HL-60 (cell line): ENCODE measurements at regions not wholly inside any gene's neighbourhood (a gene's known extent, or its start where the extent isn't known, plus 50 kb on each side); places are given as distances from the start of the nearest gene placed in this dataset.

ENCODE experiments used
- GABPA ChIP-seq: IDR thresholded peaks from 2 replicates; pipeline ENCODE4 v1.6.1; 2012; ENCODE audit warnings: low read depth
- POLR2AphosphoS5 ChIP-seq: IDR thresholded peaks from 2 replicates; pipeline ENCODE4 v1.6.1; 2012; ENCODE audit warnings: low read depth
- TF ChIP-seq, protein P1 (sequence below): IDR thresholded peaks from one replicate; pipeline ENCODE4 v1.5.1; 2011; ENCODE audit warnings: low read length, control low read depth, inconsistent platforms; ENCODE audit not compliant: insufficient read depth

GRCh38 chr2:106628377-106628776, 141.2 kb downstream of the CD8B2 start:
- TF ChIP-seq POLR2AphosphoS5: no peak
- TF ChIP-seq, protein P1, sequence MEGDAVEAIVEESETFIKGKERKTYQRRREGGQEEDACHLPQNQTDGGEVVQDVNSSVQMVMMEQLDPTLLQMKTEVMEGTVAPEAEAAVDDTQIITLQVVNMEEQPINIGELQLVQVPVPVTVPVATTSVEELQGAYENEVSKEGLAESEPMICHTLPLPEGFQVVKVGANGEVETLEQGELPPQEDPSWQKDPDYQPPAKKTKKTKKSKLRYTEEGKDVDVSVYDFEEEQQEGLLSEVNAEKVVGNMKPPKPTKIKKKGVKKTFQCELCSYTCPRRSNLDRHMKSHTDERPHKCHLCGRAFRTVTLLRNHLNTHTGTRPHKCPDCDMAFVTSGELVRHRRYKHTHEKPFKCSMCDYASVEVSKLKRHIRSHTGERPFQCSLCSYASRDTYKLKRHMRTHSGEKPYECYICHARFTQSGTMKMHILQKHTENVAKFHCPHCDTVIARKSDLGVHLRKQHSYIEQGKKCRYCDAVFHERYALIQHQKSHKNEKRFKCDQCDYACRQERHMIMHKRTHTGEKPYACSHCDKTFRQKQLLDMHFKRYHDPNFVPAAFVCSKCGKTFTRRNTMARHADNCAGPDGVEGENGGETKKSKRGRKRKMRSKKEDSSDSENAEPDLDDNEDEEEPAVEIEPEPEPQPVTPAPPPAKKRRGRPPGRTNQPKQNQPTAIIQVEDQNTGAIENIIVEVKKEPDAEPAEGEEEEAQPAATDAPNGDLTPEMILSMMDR: no peak
- TF ChIP-seq GABPA: no peak
